ENCODE measurements at regions not wholly inside any gene's neighbourhood (a gene's known extent, or its start where the extent isn't known, plus 50 kb on each side); places are given as distances from the start of the nearest gene placed in this dataset.

GRCh38 chr18:24548583-24548982 lies 88.1 kb downstream of the HRH4 start:
- CTCF ChIA-PET: no interaction called here
- BruUV-seq (replicated peaks): no TSS peak

GRCh38 chr18:24552218-24552617 lies 91.8 kb downstream of the HRH4 start:
- TF ChIP-seq REST (IDR thresholded peaks at IDR 0.05; ENCODE audit: insufficient read depth in 1 of 2, low read depth in 2 of 2, low read length in 1 of 2) (no peak), POLR2AphosphoS5 (IDR thresholded peaks at IDR 0.05; ENCODE audit: low read depth, low read length) (no peak), TCF7L2 (IDR thresholded peaks at IDR 0.05; ENCODE audit: low read depth, low read length) (no peak), CTCF (IDR thresholded peaks at IDR 0.05) (no peak), SIN3A (IDR thresholded peaks at IDR 0.05; ENCODE audit: borderline replicate concordance, insufficient read depth, low read depth, low read length) (no peak)
- ChIA-PET POLR2A (no interaction called here), CTCF (no interaction called here)
- no peak for ATAC-seq
- Histone ChIP-seq H3K4me3 (ENCODE audit: low read depth in 2 of 2, low read length in 2 of 2) (no peak overlapping the region), H3K9me3 (ENCODE audit: control insufficient read depth, insufficient read depth, low read depth, low read length) (no peaks in the 10 kb centered on the region), H3K27ac (ENCODE audit: low read length) (no peak overlapping the region), H3K36me3 (ENCODE audit: control insufficient read depth, insufficient read depth, low read length) (no peaks in the 10 kb centered on the region), H3K27me3 (ENCODE audit: control insufficient read depth, insufficient read depth, low read length) (no peaks in the 10 kb centered on the region), H3K4me1 (ENCODE audit: control insufficient read depth, insufficient read depth, low read length) (no peaks in the 10 kb centered on the region)
- in situ Hi-C loops (cut with HindIII; ENCODE audit: low pct_unique_long_range_greater_than_20kb, low sequenced_read_pairs) (no loop called here), intact Hi-C loops (cut with micrococcal nuclease; ENCODE audit: unreplicated experiment) (loop anchor here (10.0 kb wide), 1 partner anchor 943 kb away; no protein-coding TSS in a partner anchor)
- DNase-seq (ENCODE audit: low read depth, low spot score): no peak
- no TSS peak for BruUV-seq (replicated peaks)

More at GRCh38 chr18:24548583-24548982, 88.1 kb downstream of the HRH4 start:
- H3K27me3 ChIP-seq (ENCODE audit: control insufficient read depth, insufficient read depth, low read length): no peaks in the 10 kb centered on the region
- no peaks in the 10 kb centered on the region for H3K9me3 ChIP-seq (ENCODE audit: control insufficient read depth, insufficient read depth, low read depth, low read length)
- H3K4me1 ChIP-seq (ENCODE audit: control insufficient read depth, insufficient read depth, low read length): no peaks in the 10 kb centered on the region
- ATAC-seq (no peak), DNase-seq (ENCODE audit: low read depth, low spot score) (no peak)
- POLR2A ChIA-PET: no interaction called here
- no peak overlapping the region for H3K27ac ChIP-seq (ENCODE audit: low read length)
- H3K4me3 ChIP-seq (ENCODE audit: low read depth in 2 of 2, low read length in 2 of 2): no peak overlapping the region
- no peaks in the 10 kb centered on the region for H3K36me3 ChIP-seq (ENCODE audit: control insufficient read depth, insufficient read depth, low read length)
- no peak for TF ChIP-seq TCF7L2 (IDR thresholded peaks at IDR 0.05; ENCODE audit: low read depth, low read length)
- no peak for TF ChIP-seq SIN3A (IDR thresholded peaks at IDR 0.05; ENCODE audit: borderline replicate concordance, insufficient read depth, low read depth, low read length)
- TF ChIP-seq REST (IDR thresholded peaks at IDR 0.05; ENCODE audit: insufficient read depth in 1 of 2, low read depth in 2 of 2, low read length in 1 of 2): no peak
- intact Hi-C loops (cut with micrococcal nuclease; ENCODE audit: unreplicated experiment) (no loop called here), in situ Hi-C loops (cut with HindIII; ENCODE audit: low pct_unique_long_range_greater_than_20kb, low sequenced_read_pairs) (no loop called here)
